ENCODE measurements at regions not wholly inside any gene's neighbourhood (a gene's known extent, or its start where the extent isn't known, plus 50 kb on each side); places are given as distances from the start of the nearest gene placed in this dataset.
"Not testable (repeated sequence)": the region's sequence is repeated elsewhere in the genome, so short reads cannot be mapped to it uniquely, and the experiment has no call there.

DNA sequence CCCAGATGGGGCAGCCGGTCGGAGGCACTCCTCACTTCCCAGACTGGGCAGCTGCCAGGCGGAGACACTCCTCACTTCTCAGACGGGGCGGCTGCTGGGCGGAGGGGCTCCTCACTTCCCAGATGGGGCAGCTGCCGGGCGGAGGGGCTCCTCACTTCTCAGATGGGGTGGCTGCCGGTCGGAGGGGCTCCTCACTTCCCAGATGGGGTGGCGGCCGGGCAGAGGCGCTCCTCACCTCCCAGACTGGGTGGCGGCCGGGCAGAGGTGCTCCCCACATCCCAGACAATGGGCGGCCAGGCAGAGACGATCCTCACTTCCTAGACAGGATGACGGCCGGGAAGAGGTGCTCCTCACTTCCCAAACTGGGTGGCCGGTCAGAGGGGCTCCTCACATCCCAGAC, 55.2 kb upstream of the DHRS4 start:
- H3K27ac Mint-ChIP-seq = not testable (repeated sequence)

DNA sequence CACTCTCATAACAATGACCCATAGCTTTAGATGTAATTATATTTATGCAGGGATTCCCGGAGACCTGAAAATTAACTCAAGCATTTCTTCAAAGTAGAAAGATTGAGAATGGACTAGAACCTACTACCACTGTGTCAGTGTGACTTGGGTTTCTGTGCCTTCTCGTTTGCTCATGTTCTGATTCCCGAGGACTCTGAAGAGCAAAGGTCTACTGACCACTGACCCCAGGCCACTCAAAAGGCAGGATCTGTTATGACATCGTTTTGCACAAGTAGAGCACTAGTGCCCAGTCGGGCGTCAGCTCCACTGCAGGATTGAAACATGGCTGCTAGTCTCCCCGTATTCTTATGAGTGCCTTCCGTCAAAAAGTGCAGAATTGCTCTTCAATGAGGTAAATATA, 53.8 kb upstream of the DHRS4 start:
- Mint-ChIP-seq H3K27ac (no peak overlapping the region), H3K27me3 (ENCODE audit: low read depth) (peaks cover 27% of the 10 kb centered on the region), H3K9me3 (no peaks in the 10 kb centered on the region), H3K36me3 (ENCODE audit: insufficient read depth in 2 of 2) (no peaks in the 10 kb centered on the region), H3K4me1 (ENCODE audit: low read depth) (no peaks in the 10 kb centered on the region), H3K4me3 (no peak overlapping the region)
- DNase-seq (no peak), ATAC-seq (replicated peaks in 1 of 2) (no peak)

More for the DNA sequence above, 55.2 kb upstream of the DHRS4 start:
- DNase-seq; ATAC-seq (replicated peaks in 1 of 2); H3K4me3 Mint-ChIP-seq; H3K4me1 Mint-ChIP-seq (ENCODE audit: low read depth); H3K9me3 Mint-ChIP-seq; H3K36me3 Mint-ChIP-seq (ENCODE audit: insufficient read depth in 2 of 2): not testable (repeated sequence)
- H3K27me3 Mint-ChIP-seq (ENCODE audit: low read depth) = peaks cover 34% of the 10 kb centered on the region

DNA sequence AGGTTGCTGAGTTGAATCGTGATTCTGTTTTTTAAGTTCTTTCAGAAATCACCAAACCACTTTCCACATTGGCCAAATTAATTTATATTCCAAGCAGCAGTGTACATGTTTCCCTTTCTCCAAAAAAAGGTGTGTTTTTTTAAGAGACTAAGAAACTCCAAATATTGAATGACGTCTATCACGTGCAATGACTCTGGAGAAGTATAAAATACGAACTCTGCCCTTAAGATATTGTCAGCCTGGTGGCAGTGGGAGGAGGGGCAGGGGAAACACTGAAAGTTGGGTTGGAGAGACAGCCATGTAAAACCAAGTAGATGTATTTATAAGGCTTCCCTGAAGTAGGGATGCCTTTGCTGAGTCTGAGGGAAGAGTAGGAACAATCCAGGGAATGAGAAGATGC, 50.1 kb upstream of the DHRS4 start:
- no peaks in the 10 kb centered on the region for H3K9me3 Mint-ChIP-seq
- no peak for ATAC-seq (replicated peaks in 1 of 2)
- no peak overlapping the region for H3K4me3 Mint-ChIP-seq
- no peak for DNase-seq
- no peak overlapping the region for H3K27ac Mint-ChIP-seq
- no peaks in the 10 kb centered on the region for H3K36me3 Mint-ChIP-seq (ENCODE audit: insufficient read depth in 2 of 2)
- H3K4me1 Mint-ChIP-seq (ENCODE audit: low read depth) = peaks cover 5% of the 10 kb centered on the region
- H3K27me3 Mint-ChIP-seq (ENCODE audit: low read depth) = peaks cover 41% of the 10 kb centered on the region
